ENCODE measurements at regions not wholly inside any gene's neighbourhood (a gene's known extent, or its start where the extent isn't known, plus 50 kb on each side); places are given as distances from the start of the nearest gene placed in this dataset.

DNA sequence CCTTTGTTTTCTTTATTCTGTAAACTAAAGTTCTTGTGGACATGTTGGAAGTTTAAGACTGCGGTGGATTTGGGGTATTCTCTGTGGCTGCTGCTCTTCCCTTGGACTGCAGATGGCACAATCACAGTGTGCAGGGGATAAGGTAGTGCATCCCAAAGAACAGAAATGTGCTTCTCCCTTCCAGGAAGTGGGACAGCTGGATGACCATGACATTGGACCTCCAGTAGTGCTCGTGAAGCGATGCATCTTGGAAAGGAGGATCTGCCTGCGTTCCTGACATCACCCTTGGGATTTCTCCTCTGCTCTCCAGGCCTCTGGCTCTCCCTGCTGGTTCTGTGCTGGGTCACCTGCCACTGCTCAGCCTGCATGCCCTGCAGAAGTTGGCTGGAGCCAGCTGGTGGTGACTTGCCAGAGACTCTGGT, 109.9 kb downstream of the SLC4A3 start:
- no peak for TF ChIP-seq BHLHE40 (IDR thresholded peaks at IDR 0.05; ENCODE audit: borderline replicate concordance)
- TF ChIP-seq LEF1 (IDR thresholded peaks at IDR 0.05; ENCODE audit: borderline replicate concordance): no peak
- TF ChIP-seq FOXM1 (IDR thresholded peaks at IDR 0.05; ENCODE audit: borderline replicate concordance): no peak
- no peak for TF ChIP-seq FOXK2 (IDR thresholded peaks at IDR 0.05)
- no peak for TF ChIP-seq HDGF (IDR thresholded peaks at IDR 0.05; ENCODE audit: borderline replicate concordance)
- TF ChIP-seq, protein P1, sequence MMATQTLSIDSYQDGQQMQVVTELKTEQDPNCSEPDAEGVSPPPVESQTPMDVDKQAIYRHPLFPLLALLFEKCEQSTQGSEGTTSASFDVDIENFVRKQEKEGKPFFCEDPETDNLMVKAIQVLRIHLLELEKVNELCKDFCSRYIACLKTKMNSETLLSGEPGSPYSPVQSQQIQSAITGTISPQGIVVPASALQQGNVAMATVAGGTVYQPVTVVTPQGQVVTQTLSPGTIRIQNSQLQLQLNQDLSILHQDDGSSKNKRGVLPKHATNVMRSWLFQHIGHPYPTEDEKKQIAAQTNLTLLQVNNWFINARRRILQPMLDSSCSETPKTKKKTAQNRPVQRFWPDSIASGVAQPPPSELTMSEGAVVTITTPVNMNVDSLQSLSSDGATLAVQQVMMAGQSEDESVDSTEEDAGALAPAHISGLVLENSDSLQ (IDR thresholded peaks at IDR 0.05): no peak
- TF ChIP-seq CTBP1 (IDR thresholded peaks at IDR 0.05; ENCODE audit: borderline replicate concordance): no peak
- TF ChIP-seq TARDBP (IDR thresholded peaks at IDR 0.05): no peak
- TF ChIP-seq FOXA1 (IDR thresholded peaks at IDR 0.05): no peak
- no peak for TF ChIP-seq NFRKB (IDR thresholded peaks at IDR 0.05)
- TF ChIP-seq ZNF384 (IDR thresholded peaks at IDR 0.05): no peak
- TF ChIP-seq SUZ12 (IDR thresholded peaks at IDR 0.05): no peak
- TF ChIP-seq ARNT (IDR thresholded peaks at IDR 0.05): no peak
- ChIA-PET POLR2A (no interaction called here), CTCF (interaction anchor here (1.3 kb wide), 1 partner anchor 260 kb away, joined by 4 read pairs; no protein-coding TSS in a partner anchor)
- no peak for DNase-seq (ENCODE audit: extremely low spot score)

DNA sequence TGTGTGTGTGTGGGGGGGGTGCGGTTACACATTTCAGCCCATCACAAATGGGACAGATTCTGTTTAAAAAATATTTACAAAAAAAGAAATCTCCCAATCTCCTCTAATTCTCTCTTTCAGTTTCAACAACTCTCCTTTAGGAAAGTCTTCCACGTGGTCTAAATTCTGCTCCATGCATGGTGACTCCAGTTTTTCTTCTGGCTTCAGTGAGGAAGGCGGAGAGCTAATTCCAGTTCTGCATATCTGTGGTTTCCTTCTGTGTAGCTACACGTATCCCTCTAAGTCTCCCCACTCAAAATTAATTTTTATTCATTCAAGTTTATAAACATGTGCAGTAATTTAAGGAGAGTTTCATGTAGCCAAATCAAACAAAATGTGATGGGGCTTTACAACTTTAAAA, 111.6 kb downstream of the SLC4A3 start:
- no peak for TF ChIP-seq L3MBTL2 (conservative IDR thresholded peaks at IDR 0.05)
- TF ChIP-seq SP1 (IDR thresholded peaks at IDR 0.05): no peak
- TF ChIP-seq HDGF (IDR thresholded peaks at IDR 0.05; ENCODE audit: borderline replicate concordance): no peak
- no peak for TF ChIP-seq FOXA1 (IDR thresholded peaks at IDR 0.05)
- no peak for TF ChIP-seq LEF1 (IDR thresholded peaks at IDR 0.05; ENCODE audit: borderline replicate concordance)
- TF ChIP-seq FOXM1 (IDR thresholded peaks at IDR 0.05; ENCODE audit: borderline replicate concordance): no peak
- TF ChIP-seq ARNT (IDR thresholded peaks at IDR 0.05): no peak
- TF ChIP-seq SUZ12 (IDR thresholded peaks at IDR 0.05): no peak
- TF ChIP-seq, protein P1 (IDR thresholded peaks at IDR 0.05): no peak
- no peak for TF ChIP-seq ZNF384 (IDR thresholded peaks at IDR 0.05)
- TF ChIP-seq FOXK2 (IDR thresholded peaks at IDR 0.05): no peak
- TF ChIP-seq BHLHE40 (IDR thresholded peaks at IDR 0.05; ENCODE audit: borderline replicate concordance): no peak
- no peak for TF ChIP-seq CTBP1 (IDR thresholded peaks at IDR 0.05; ENCODE audit: borderline replicate concordance)
- TF ChIP-seq ELF4 (IDR thresholded peaks at IDR 0.05): no peak
- no peak for TF ChIP-seq NFRKB (IDR thresholded peaks at IDR 0.05)
- TF ChIP-seq TARDBP (IDR thresholded peaks at IDR 0.05): no peak
- POLR2A ChIA-PET: no interaction called here
- DNase-seq (ENCODE audit: extremely low spot score): no peak
- CTCF ChIA-PET: interaction anchor here (0.6 kb wide), 1 partner anchor 10 kb away, joined by 3 read pairs; no protein-coding TSS in a partner anchor

DNA sequence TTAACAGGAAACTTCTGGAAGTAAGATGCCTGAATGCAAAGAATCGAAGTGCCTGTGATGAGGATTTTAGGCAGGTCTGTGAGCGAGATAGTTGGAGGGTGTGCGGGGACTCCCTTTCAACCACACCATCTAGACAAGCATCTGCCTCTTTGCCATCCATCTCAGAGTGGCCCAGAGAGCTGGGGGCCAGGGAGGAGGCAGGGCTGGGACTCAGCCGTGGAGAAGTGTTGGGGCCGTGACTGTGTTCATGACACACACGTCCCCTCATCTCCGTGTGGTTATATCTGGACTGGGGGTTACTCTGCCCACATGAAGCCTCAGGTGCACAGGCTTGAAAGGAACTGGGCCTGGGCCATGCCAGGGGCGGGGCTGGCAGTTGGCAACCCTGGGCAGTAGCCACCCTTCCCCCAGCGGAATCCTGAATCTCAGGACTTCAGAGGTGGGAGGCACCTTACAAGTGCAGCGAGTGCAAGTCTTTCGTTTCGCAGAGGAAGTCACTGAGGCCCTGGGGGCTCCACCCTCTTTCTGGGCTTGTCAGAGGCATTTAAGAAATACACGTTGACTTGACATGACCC, 112.5 kb downstream of the SLC4A3 start:
- POLR2A ChIA-PET: no interaction called here
- CTCF ChIA-PET: no interaction called here
- DNase-seq (ENCODE audit: extremely low spot score): no peak
- no peak for TF ChIP-seq FOXK2 (IDR thresholded peaks at IDR 0.05)
- TF ChIP-seq ARNT (IDR thresholded peaks at IDR 0.05): no peak
- no peak for TF ChIP-seq SP1 (IDR thresholded peaks at IDR 0.05)
- TF ChIP-seq SUZ12 (IDR thresholded peaks at IDR 0.05): no peak
- no peak for TF ChIP-seq LEF1 (IDR thresholded peaks at IDR 0.05; ENCODE audit: borderline replicate concordance)
- TF ChIP-seq TARDBP (IDR thresholded peaks at IDR 0.05): no peak
- TF ChIP-seq FOXA1 (IDR thresholded peaks at IDR 0.05): no peak
- TF ChIP-seq HDGF (IDR thresholded peaks at IDR 0.05; ENCODE audit: borderline replicate concordance): no peak
- no peak for TF ChIP-seq CTBP1 (IDR thresholded peaks at IDR 0.05; ENCODE audit: borderline replicate concordance)
- TF ChIP-seq L3MBTL2 (conservative IDR thresholded peaks at IDR 0.05): no peak
- TF ChIP-seq ZNF384 (IDR thresholded peaks at IDR 0.05): no peak
- TF ChIP-seq ELF4 (IDR thresholded peaks at IDR 0.05): no peak
- no peak for TF ChIP-seq FOXM1 (IDR thresholded peaks at IDR 0.05; ENCODE audit: borderline replicate concordance)
- no peak for TF ChIP-seq BHLHE40 (IDR thresholded peaks at IDR 0.05; ENCODE audit: borderline replicate concordance)
- TF ChIP-seq NFRKB (IDR thresholded peaks at IDR 0.05): no peak
- TF ChIP-seq, protein P1 (IDR thresholded peaks at IDR 0.05): no peak

DNA sequence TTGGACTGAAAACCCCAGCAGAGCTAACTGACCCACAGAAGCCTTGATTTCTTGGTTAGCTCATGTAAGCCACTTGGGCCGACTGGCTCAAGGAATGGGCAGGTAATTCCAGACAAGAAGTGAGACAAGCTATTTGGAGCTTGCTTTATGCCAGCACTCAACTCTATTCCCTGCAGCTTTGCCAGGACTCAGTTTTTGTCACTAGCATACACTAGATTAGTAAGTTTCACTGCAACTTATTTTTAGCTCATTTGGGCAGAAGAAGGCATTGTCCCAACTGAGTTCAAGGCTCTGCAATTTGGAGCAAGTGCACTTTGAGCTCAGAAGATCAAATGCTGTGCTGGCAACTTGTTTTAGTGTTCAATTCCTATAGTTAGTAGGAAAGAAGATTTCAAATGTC, 116.1 kb downstream of the SLC4A3 start:
- no peak for DNase-seq (ENCODE audit: extremely low spot score)
- TF ChIP-seq ARNT (IDR thresholded peaks at IDR 0.05): no peak
- no peak for TF ChIP-seq FOXK2 (IDR thresholded peaks at IDR 0.05)
- no peak for TF ChIP-seq FOXM1 (IDR thresholded peaks at IDR 0.05; ENCODE audit: borderline replicate concordance)
- TF ChIP-seq ZNF384 (IDR thresholded peaks at IDR 0.05): no peak
- TF ChIP-seq CTBP1 (IDR thresholded peaks at IDR 0.05; ENCODE audit: borderline replicate concordance): no peak
- TF ChIP-seq LEF1 (IDR thresholded peaks at IDR 0.05; ENCODE audit: borderline replicate concordance): no peak
- no peak for TF ChIP-seq SP1 (IDR thresholded peaks at IDR 0.05)
- no peak for TF ChIP-seq HDGF (IDR thresholded peaks at IDR 0.05; ENCODE audit: borderline replicate concordance)
- CTCF ChIA-PET: no interaction called here
- POLR2A ChIA-PET: no interaction called here

DNA sequence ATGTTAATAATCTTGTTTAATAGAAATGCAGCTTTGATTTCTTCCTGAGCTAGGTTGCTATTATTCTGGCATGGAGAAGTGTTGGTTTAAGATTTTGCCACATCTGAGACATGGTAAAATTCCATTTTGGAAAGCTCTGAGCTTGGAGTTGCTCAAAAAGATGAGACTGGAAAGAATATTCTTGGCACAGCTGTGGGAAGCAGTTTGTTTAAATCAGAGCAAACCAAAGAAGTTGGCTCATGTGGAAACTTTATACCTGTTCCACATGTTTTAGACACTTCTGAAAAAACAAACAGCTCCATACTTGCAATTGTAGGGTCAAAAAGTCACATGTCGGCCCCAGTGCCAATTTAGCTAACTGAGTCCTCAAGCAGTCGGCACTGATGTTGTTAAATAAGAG, 116.6 kb downstream of the SLC4A3 start:
- POLR2A ChIA-PET: no interaction called here
- TF ChIP-seq SUZ12 (IDR thresholded peaks at IDR 0.05) (no peak), FOXA1 (IDR thresholded peaks at IDR 0.05) (no peak), BHLHE40 (IDR thresholded peaks at IDR 0.05; ENCODE audit: borderline replicate concordance) (no peak), ZNF384 (IDR thresholded peaks at IDR 0.05) (no peak), FOXM1 (IDR thresholded peaks at IDR 0.05; ENCODE audit: borderline replicate concordance) (no peak), TARDBP (IDR thresholded peaks at IDR 0.05) (no peak), FOXK2 (IDR thresholded peaks at IDR 0.05) (no peak), LEF1 (IDR thresholded peaks at IDR 0.05; ENCODE audit: borderline replicate concordance) (no peak), HDGF (IDR thresholded peaks at IDR 0.05; ENCODE audit: borderline replicate concordance) (no peak), CTBP1 (IDR thresholded peaks at IDR 0.05; ENCODE audit: borderline replicate concordance) (no peak), SP1 (IDR thresholded peaks at IDR 0.05) (no peak), ARNT (IDR thresholded peaks at IDR 0.05) (no peak), NFRKB (IDR thresholded peaks at IDR 0.05) (no peak), L3MBTL2 (conservative IDR thresholded peaks at IDR 0.05) (no peak), ELF4 (IDR thresholded peaks at IDR 0.05) (no peak)
- TF ChIP-seq, protein P1 (IDR thresholded peaks at IDR 0.05): no peak
- DNase-seq (ENCODE audit: extremely low spot score): no peak
- CTCF ChIA-PET: interaction anchor here (0.9 kb wide), 1 partner anchor 106 kb away, joined by 4 read pairs; no protein-coding TSS in a partner anchor

Data from HEK293T (cell line).